CD4-positive, alpha-beta T cell treated with Interleukin-15 for 4 hours (primary cell): ENCODE measurements at regions not wholly inside any gene's neighbourhood (a gene's known extent, or its start where the extent isn't known, plus 50 kb on each side); places are given as distances from the start of the nearest gene placed in this dataset.
"Not testable (repeated sequence)": the region's sequence is repeated elsewhere in the genome, so short reads cannot be mapped to it uniquely, and the experiment has no call there.

ENCODE experiments used
- DNase-seq: peaks from one replicate; pipeline ENCODE4 v3.0.0-alpha.2; 2020; ENCODE audit warnings: low spot score

DNA sequence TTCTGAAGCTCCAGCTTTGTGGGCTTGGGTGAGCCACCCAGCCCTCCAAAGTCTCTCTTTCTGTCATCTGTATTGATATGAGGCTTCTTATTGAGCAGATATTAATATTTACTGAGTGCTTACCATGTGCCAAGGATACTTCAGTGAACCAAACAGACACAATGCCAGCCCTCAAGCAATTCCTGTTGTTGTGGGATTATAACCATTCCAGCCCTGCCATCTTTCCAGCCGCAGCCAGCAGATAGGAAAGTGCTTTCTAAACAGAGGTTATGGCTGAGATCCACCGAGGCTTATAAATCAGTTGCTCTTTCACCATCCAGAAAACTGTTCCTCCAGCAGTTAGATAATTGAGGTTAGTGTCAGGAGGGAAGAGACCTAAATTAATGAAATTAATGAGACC is 137.7 kb upstream of the ALDH1B1 start:
- DNase-seq: no peak

DNA sequence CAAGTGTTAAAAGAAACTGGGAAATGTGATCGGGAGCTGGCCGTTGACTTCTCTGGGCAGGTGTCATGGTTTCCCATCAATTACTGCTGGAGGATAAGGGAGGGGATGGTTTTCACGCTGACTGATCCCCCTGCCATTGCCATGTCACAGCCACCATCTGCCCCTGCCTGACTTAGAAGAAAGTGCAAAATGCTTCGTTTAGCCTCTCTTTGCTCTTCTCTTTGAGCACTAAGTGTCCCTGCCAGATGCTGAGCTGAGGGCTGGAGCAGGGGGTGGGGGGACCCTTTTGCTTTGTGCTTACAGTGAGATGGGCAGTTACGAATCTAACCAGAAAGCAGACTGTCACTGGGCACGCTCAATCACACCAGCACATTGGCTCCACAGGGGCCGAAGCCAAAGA is 138.4 kb upstream of the ALDH1B1 start:
- no peak for DNase-seq

DNA sequence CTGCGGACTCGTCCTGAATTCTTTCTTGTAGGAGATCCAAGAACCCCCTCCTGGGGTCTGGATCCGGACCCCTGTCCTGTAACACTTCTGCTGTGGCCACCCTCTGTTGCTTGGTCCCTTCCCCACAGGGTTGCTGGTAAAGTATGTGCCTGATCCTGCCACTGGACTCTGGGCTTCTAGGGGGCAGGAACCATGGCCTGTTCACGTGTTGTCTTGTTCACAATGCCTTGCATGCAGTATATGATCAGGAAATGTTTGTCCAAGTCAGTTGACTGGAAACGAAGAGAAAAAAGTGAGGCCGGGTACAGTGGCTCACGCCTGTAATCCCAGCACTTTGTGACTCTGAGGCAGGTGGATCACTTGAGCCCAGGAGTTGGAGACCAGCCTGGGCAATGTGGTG is 139.3 kb upstream of the ALDH1B1 start:
- DNase-seq: no peak

DNA sequence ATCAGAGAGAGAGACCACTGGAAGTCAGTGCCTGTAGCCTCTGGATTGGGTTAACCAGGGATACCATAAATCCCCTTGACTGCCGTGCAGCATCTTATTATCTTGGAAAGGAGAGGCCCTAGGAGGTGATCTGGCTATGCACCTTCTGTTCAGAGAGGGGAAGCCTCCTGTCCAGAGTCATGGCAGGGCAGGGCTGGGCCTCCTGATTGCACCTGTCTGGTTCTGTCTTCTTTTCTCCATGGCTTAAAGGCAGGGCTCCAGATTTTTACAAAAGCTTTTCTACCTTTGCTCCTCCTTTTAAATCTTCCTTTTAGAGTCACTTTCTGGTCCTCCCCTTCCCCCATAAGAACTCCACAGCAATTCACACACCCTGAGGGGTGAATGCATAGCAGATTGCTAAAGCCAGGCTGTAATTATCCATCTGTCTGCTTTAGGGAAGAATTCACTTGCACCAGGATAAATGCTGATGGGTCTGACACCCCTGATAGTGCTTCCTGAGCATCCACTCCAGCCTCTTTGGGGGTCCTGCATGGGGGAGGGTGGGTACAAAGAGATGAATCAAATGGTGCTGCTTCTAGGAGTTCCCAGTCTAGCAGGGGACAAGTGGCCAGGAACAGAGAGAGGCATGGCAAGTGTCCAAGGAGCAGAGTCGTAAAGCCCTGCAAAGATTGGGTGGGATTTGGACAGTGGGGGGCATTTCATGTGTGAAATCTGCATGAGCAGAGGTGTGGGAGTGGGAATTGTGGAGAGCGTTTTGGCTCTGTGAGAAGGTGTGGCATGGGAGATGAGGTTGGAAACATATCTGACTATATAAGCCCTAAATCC is 141.3 kb upstream of the ALDH1B1 start:
- DNase-seq: no peak

DNA sequence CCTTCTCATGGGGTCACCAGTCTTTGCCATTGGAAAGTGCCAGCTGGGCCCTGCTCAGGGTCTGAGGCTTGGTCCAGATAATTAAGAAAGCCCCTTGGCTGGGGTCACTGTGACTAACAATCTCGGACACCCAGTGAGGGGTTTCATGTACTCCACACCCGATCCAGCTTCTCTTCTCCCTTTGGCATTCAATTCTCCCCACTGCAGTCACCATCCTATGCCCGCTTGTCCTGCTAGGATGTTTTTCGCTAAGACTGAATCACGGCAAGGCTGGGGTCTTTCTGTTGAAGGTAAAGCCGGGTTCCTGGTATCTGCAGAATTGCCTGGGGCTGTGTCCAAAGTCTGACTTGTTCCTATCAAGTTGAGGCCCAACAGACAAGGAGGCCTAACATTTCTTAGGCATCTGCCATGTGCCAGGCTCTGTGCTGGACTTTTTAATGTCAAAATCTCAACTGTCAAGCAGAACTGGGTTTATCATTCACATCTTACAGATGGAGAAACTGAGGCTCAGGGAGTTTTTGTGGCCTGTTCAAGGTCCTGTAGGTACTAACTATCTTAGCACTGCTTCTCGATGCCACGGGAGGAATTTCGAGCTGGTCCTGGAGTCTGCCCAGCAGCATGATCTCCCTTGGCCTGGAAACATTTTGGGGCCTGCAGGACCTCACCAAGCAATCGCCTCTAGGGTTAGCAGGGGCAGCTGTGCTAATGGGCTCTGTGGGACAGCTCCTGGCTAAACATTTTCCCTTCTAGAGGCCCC is 142.0 kb upstream of the ALDH1B1 start:
- no peak for DNase-seq

DNA sequence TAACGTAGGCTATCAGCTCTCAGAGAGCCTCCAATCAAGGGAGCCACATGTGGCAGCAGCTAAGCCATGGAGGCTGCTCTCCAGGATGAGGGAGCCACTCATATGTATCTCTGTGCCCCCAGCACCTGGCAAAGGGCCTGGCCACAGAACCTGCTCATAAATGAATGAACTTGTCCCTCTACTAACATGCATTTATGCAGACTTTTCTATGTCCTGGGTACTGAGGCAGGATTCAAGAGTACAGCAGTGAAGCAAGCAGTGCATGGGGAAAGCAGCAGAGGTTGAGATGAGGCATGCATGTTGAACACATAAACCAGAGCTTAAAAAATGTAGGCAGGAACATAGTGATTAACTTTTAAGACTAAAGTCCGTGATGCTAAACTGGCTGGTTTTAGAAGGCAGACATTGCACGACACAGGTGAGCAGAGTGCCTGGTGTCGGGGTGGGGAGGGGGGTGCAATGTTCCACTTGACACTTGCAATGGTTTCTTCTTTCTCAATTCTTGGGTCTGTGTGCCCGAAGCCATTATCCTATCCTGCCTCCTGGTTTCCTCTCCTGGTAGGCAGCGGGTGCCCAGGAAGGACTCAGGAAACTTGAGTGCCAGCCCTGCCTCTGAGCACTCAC is 142.8 kb upstream of the ALDH1B1 start:
- no peak for DNase-seq

DNA sequence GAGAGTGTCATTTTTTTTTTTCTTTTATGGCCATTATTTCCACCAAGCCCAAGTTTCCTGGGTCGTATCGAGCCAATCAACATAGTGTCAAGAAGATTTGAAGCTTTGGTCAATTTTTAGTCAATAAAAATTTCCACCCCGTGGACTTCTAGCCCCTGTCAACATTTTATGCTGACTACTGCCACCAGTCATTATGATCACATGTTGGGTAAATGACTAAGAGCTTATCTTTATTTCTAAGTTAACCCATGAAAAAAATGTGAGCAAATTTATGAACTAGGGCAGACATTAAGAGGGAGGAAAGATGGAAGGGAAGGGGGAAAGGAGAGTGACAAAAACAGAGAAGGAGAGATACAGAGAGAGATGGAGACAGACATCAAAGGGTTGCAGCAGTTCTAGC is 143.5 kb upstream of the ALDH1B1 start:
- DNase-seq: no peak

DNA sequence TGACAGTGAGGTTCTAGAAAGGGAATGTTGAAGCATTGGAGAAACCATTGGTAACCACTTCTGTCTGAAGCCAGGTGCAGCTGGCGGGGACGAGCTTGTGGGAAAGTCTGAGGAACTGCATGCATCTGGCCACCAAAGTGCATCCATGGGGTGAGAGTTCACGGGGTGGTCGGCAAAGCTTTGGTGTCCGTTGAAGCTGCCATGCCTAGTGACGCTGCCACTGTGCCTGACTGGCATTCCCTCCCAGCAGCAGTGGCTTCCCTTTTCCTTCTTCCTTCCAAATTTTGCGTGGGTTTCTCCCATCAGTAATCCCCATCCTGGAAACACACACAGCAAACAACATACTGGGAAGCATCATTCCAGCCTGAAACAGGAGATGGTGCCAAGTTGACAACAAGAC is 145.7 kb upstream of the ALDH1B1 start:
- no peak for DNase-seq

DNA sequence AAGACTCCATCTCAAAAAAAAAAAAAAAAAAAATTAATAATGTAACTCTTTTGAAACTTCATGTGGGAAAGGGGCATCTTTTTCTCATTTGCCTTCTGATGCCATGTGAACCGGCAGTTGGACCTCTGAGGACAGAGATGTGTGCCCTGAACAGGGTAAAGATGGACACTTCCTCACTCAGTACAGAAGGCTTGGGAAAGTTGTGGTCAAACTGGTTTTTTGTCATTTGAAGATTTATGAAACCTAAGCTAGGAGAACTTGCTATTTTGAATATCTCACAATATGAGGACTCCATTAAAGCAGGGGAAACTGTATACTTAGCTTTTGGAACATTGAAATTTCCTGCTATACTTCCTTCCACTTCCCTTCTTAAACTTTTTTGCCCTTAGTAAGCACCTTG is 147.5 kb upstream of the ALDH1B1 start:
- DNase-seq: no peak

DNA sequence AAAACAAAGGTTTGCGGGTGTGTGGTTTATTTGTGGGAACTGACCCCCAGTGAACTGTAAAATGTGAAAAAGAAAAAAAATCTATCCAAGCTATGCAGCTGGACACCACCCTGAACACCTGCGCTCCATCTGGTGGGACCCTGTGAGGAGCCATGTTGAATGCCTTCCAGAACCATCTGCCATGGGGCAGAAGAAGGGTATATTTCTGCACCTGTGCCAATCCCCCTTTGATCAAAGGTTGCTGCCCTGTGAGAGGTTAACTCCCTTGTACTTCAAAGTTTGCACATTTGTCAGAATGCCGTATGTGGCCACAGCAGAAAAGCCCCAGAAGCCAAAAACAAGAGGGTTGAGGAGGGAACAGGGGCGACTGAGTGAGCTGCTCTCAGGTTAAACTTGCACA is 148.5 kb upstream of the ALDH1B1 start:
- DNase-seq: no peak

DNA sequence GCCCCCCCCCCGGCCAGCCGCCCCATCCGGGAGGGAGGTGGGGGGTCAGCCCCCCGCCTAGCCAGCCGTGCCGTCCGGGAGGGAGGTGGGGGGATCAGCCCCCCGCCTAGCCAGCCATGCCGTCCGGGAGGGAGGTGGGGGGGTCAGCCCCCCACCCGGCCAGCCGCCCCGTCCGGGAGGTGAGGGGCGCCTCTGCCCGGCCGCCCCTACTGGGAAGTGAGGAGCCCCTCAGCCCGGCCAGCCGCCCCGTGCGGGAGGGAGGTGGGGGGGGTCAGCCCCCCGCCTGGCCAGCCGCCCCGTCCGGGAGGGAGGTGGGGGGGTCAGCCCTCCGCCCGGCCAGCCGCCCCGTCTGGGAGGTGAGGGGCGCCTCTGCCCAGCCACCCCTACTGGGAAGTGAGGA is 150.4 kb upstream of the ALDH1B1 start:
- not testable (repeated sequence) for DNase-seq

DNA sequence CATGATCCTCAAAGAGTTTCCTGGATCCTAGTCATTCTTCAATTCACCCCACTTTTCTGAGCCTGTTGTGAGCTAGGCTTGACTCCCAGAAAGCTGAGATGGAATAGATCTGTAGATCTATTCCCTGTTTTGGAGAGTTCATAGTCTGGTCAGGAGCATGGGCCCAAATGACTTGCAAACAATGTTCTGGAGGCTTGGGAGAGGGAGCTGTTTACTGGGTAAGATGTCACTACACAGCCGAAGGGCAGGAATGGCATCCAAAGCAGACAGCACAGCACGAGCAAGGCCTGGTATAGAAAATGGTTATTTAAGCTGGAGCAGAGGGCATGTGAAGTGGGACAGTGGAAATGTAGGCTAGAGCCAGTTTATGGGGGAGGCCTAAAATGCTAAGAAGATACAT is 152.5 kb upstream of the ALDH1B1 start:
- DNase-seq: no peak

DNA sequence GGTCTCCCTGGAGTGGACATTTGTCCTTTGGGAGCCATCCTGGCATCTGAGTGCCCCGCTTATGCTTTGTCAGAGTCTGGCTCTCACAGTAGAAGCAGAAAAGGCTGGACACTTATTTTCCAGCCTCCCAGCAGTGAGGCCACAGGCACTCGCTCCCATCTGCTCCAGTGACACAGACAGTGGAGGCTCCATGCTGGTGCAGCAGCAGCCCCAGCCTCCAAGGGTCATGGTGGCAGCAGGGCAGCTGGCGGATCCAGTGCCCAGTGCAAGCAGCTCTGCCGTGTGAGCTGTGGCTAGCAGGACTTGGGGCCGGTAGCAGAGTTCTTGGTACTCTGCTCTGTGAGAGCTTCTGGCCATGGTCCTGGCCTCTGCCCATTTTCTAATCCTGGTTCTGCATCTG is 157.3 kb upstream of the ALDH1B1 start:
- no peak for DNase-seq

DNA sequence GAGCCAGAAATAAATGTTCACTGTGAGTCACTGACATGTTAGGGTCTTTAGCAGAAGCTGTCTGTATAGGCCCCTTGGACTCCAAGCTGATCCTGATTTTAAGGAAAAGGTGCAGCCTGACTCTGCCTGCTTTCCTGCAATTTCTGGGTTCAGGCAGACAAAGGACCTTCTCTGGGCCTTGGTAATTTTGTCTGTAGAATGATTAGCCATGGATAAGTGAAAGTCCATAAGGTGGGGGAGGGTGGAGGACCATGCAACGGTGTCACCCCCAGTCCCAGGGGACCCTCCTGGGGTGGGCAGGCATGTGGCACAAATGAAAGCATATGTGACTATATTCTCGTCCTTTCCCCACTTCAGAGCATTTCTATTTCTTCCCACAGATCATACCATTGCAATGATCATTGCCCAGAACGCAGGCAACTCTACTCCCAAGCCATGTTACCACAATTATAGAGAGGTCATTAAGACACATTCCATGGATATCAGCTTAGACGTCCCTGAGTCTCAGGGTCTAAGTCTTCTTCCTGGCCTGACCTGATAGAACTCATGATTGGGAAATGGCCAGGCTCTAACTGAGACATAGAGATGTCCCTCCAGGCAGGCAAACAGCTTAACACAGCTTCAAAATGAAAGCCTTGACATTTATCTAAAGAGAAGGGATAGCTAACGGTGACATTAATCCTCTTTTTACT is 157.9 kb upstream of the ALDH1B1 start:
- DNase-seq: no peak

DNA sequence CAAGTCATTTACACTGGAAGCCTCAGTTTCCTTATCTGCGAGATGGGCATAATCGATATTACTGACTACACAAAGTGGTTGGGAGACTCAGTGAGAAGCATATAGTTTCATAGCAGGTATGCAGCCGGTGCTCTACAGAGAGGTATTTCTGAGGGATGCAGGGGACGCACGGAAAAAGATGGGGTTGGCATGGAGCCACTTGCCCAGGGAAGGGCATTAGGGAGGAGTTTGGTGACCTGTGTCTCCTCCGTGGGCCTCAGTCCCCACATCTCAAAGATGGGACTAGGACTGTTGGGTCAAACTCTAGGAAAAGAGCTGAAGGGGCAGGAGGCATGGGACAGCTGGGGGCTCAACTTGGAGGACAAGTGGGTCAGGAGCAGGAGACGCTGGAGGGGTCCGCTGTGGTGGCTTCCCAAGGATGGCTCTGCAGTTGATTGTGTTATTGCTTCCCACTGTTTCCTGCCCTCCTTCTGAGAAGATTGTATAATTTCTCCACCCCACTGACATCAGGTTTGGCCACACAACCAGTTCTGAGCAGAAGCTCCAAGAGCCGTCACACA is 158.6 kb upstream of the ALDH1B1 start:
- no peak for DNase-seq

DNA sequence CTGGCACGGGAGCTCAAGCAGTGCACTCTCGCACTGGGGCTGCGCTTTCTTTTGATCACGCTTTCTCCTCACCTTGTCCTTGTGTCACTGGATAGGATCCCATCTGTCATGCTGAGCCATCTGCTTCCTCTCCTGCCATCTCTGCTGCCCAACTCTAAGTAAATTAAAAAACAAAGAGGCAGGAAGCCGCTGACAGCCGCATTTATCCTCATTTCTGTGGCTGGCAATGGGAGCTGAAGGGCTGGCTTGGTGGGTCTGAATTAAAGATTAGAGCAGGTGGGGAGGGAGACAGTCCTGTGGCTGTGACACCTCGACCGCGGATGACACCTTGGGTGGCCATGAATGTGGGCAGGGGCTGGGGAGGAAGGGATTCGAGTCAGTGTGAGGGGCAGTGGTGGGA is 159.2 kb upstream of the ALDH1B1 start:
- no peak for DNase-seq

DNA sequence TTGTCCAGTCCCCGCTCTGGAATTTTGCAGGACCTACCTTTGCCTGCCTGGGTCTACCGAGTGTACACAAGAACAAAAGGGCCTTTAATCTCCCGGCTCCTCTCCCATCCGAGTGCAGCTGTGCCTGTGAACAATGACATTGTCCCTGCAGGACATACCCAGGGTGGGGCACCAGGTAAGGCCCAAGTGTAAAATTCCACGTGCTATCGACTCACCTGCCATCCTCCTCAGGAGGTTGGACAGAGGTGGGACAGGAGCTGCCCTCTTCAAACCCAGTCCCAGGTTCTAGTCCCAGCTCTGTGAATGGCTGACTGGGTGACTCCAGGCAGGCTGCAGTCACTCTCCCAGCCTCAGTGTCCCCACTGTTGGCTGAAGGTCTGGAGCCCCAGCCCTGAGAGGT is 159.6 kb upstream of the ALDH1B1 start:
- DNase-seq: no peak

DNA sequence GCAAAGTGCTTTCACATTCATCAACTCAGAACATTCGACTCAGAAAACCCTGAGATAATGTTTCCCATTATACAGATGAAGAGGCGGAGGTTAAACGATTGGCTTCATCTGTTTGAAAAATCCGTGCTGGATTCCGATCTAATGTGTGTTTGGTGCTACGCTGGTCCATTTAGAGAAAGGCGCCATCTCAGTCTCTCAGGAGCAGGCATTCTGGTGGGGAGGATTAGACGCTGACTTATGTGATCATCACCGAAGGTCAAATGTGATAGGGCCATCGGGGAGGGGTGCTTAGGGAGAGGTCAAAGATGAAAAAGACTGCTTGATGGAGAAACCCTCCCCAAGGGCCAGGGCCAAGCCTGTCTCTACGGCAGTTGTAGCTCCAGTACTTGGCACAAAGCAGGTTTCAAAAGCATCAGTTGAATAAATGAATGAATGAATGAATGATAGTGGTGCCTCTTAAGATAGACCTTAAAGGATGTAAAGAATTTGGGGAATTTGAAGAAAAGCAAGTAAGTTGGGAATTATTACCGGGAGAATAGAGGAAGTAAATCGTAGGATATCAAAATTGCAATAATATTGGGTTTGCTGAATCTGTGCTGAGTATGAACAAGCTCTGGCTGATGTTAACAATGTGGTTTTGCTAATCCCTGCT is 160.6 kb upstream of the SHB start:
- DNase-seq: no peak

DNA sequence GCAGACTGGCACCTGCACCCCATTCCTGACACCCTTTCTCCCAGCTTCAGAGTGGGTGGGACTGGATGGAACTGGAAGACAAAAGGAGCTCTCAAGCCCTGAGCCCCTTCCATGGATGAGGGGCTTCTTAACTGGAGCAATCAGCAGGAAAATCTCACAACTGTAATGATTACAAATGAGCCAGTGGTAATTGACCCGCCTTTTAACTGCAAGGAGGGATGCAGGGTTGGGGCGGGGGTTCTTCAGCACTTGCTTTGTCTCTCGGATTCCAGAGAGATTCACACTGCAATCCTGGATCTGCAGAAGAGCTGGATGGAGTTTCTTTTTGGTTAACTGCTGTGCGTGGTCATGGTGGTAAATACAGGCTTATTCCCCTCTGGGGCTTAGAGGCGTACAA is 160.1 kb upstream of the SHB start:
- DNase-seq: no peak

DNA sequence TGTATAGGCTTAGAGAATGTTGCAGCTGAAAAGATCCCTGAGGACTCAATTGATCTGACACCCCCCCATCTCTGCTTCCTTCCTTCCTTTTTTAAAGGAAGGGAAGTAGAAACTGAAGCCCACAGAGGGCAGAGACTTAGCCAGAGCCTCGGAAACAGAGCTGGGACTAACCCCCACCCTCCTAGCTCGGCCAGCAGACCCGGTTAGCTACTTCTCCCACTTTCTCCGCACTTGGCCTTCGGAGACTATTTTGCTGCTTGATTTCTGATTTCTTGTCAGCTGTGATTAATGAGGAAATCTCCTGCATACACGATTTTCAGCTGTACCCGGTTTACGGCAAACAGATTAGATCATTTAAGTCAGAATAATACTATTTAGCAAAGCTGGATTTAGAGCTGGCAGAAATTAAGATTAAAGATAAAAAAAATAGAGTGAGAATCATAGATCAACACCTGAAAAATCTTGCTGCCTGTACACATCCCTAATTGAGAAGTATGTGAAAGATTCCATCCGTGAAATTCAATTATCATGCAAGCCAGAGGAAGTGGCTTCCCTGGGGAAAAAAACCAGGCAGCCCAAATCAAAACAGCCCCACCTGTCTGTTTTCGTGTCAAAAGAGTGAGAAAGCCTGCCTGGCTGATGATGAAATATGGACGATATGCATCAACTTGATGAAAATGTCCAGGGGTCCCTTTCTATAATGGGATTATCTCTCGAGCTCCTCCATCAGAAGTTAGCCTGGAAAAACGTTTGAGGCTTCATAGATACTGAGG is 159.5 kb upstream of the SHB start:
- DNase-seq: no peak

DNA sequence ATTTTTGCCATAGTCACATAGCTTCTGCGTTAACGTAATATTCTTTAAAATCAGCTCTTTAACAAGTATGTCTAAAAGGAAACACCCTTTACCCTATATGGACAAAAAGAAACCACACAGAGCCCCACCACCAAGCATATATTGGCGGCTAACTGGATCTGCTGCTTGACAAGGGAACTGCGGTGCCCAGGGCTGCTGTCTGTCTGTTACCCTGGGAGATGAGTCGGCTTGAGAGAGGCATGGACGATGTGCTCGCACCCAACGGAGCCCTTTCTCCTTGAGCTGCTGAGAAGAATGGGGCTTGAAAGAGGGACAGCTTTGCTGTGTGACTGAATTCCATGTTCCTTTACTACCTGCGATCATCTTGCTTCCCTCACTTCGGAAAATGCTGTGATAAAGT is 158.6 kb upstream of the SHB start:
- DNase-seq: peak; percentile 40
